Activated CD4-positive, CD25-positive, alpha-beta regulatory T cell treated with anti-CD3 and anti-CD28 coated beads, Interleukin-2, amount 50 U/mL, for 24 hours (primary cell): ENCODE measurements at regions not wholly inside any gene's neighbourhood (a gene's known extent, or its start where the extent isn't known, plus 50 kb on each side); places are given as distances from the start of the nearest gene placed in this dataset.

ENCODE experiments used
- ATAC-seq, 2 donors: fragments of 150-1000 bp; cut with Tn5 transposase; one replicate each; pipeline ENCODE4 v1.10.0; 2021; ENCODE audit warnings: mild to moderate bottlenecking in 1 of 2, moderate library complexity in 1 of 2

GRCh38 chr5:167661605-167662004 lies 629.8 kb upstream of the WWC1 start:
- ATAC-seq = no peak

- ATAC-seq = no peak
Measured at GRCh38 chr5:167664222-167664804, 627.1 kb upstream of the WWC1 start.

GRCh38 chr5:167665841-167666375 lies 625.5 kb upstream of the WWC1 start:
- no peak for ATAC-seq

- ATAC-seq = no peak
Measured at GRCh38 chr5:167671176-167671575, 620.3 kb upstream of the WWC1 start.

- no peak for ATAC-seq
Measured at GRCh38 chr5:167673942-167674341, 617.5 kb upstream of the WWC1 start.

GRCh38 chr5:167678481-167678880 lies 613.0 kb upstream of the WWC1 start:
- no peak for ATAC-seq

GRCh38 chr5:167684251-167684650 lies 607.2 kb upstream of the WWC1 start:
- ATAC-seq = no peak

GRCh38 chr5:167688341-167689130 lies 602.9 kb upstream of the WWC1 start:
- ATAC-seq = no peak

GRCh38 chr5:167694325-167695147 lies 596.9 kb upstream of the WWC1 start:
- no peak for ATAC-seq

GRCh38 chr5:167696558-167697314 lies 594.7 kb upstream of the WWC1 start:
- no peak for ATAC-seq

GRCh38 chr5:167699432-167699831 lies 592.0 kb upstream of the WWC1 start:
- ATAC-seq = no peak

- ATAC-seq = no peak
Measured at GRCh38 chr5:167701051-167701450, 590.4 kb upstream of the WWC1 start.

- no peak for ATAC-seq
Measured at GRCh38 chr5:167702014-167702413, 589.4 kb upstream of the WWC1 start.

GRCh38 chr5:167708449-167708848 lies 583.0 kb upstream of the WWC1 start:
- ATAC-seq = no peak

GRCh38 chr5:167709625-167710024 lies 581.8 kb upstream of the WWC1 start:
- no peak for ATAC-seq

- ATAC-seq = no peak
Measured at GRCh38 chr5:167710444-167711073, 580.9 kb upstream of the WWC1 start.

- no peak for ATAC-seq
Measured at GRCh38 chr5:167712986-167713585, 578.4 kb upstream of the WWC1 start.

- ATAC-seq = no peak
Measured at GRCh38 chr5:167713896-167714295, 577.5 kb upstream of the WWC1 start.

GRCh38 chr5:167716126-167716775 lies 575.2 kb upstream of the WWC1 start:
- no peak for ATAC-seq

GRCh38 chr5:167720259-167720658 lies 571.2 kb upstream of the WWC1 start:
- ATAC-seq = no peak

- no peak for ATAC-seq
Measured at GRCh38 chr5:167720676-167721260, 570.7 kb upstream of the WWC1 start.
